ENCODE measurements at regions not wholly inside any gene's neighbourhood (a gene's known extent, or its start where the extent isn't known, plus 50 kb on each side); places are given as distances from the start of the nearest gene placed in this dataset.
A peak's percentile ranks its signal among the peaks of the same experiment; 100 is the strongest.

DNA sequence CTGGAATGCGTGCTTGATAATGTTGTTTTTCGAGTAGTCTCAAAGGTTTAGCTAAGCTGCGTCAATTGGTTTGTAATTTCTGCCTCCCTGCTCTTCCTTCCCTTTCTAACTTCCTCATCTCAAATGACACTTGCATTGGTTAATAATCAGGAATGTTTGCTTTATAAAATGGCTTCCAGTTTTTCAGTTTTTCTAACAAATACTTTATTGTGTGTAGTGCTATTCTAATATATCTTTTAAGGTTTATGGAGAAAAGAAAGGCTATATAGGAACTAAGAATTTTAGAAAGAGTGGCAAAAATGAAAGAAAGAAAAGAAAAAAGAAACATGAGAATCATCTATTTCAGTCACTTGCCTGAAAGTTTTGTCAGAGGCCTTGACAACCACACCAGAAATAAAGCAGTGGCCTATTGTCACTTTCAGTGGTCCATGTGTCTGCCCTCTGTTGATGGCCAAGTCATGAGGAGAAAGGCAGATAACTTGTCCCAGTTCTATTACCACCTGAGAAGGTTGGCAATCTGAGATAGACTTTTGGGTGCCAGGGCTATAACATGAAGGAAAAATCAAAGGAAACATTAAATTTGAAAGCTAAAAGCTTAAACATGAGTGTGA lies 221.9 kb upstream of the KITLG start:
- TF ChIP-seq CTCF (IDR thresholded peaks at IDR 0.05; ENCODE audit: low read length, missing control alignments): no peak
- no peak overlapping the region for H3K4me3 ChIP-seq (replicated peaks; ENCODE audit: low read depth, low read length)
- DNase-seq (ENCODE audit: low read depth): peak; percentile 0

DNA sequence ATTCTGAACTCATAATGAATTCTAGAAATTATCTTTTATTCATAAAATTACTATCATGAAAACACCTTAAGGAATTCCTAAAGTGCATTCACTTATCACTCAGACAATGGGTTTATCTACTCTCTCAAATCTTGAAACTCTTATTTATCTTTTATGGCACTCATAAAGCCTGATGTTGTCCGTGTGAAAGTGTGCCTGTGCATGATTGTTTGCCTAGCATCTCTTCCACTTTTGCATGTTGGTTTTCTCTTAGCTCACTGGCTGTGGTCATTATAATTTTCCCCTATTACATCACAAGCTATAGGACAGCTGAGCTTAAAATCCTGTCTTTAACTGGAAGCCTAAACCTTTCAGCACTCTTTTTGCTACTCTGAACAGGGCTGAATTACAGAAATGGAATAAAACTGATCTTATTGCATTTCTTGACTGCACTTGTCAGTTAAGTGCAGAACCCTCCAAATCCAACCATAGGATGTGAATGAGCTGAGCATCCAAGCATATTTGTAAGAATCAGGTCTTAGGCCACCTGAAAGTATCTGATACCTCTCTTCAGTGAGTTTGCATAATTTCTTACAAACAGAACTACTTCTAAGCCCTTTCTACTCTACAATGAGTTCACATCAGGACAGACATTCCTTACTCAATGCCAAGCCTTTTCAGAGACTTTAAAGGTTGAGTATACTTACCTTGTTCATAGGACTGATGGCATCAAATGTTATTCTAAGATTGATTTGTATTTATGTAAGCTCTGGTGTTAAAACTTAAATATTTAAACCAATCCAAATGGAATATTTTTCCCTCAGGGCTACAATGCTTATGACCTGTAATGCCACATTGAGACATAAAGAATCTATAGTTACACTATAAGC lies 221.2 kb upstream of the KITLG start:
- no peak for DNase-seq (ENCODE audit: low read depth)
- no peak for TF ChIP-seq CTCF (IDR thresholded peaks at IDR 0.05; ENCODE audit: low read length, missing control alignments)
- no peak overlapping the region for H3K4me3 ChIP-seq (replicated peaks; ENCODE audit: low read depth, low read length)

DNA sequence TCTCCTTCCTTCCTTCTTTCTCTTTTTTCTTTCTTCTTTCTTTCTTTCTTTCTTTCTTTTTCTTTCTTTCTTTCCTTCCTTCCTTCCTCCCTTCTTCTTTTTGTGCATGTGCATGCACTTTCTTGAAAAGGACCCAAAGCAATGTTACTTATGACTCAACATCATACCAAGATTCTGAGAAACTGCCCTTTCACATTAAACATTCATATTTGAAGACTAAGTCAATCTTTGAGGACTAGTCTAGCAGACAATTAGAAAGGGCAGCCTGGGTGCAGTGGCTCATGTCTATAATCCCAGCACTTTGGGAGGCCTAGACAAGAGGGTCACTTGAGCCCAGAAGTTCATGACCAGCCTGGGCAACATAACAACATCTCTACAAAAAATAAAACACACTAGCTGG lies 212.8 kb upstream of the KITLG start:
- H3K4me3 ChIP-seq (replicated peaks; ENCODE audit: low read depth, low read length): no peak overlapping the region
- no peak for TF ChIP-seq CTCF (IDR thresholded peaks at IDR 0.05; ENCODE audit: low read length, missing control alignments)
- peak; percentile 6 for DNase-seq (ENCODE audit: low read depth)

GRCh38 chr12:88790231-88790630 lies 210.0 kb upstream of the KITLG start:
- H3K4me3 ChIP-seq (replicated peaks; ENCODE audit: low read depth, low read length): no peak overlapping the region
- no peak for TF ChIP-seq CTCF (IDR thresholded peaks at IDR 0.05; ENCODE audit: low read length, missing control alignments)
- DNase-seq (ENCODE audit: low read depth): no peak

GRCh38 chr12:88784166-88784565 lies 203.9 kb upstream of the KITLG start:
- TF ChIP-seq CTCF (IDR thresholded peaks at IDR 0.05; ENCODE audit: low read length, missing control alignments): no peak
- DNase-seq (ENCODE audit: low read depth): no peak
- H3K4me3 ChIP-seq (replicated peaks; ENCODE audit: low read depth, low read length): no peak overlapping the region

GRCh38 chr12:88782351-88782750 lies 202.1 kb upstream of the KITLG start:
- no peak for DNase-seq (ENCODE audit: low read depth)
- TF ChIP-seq CTCF (IDR thresholded peaks at IDR 0.05; ENCODE audit: low read length, missing control alignments): no peak
- H3K4me3 ChIP-seq (replicated peaks; ENCODE audit: low read depth, low read length): no peak overlapping the region
